ENCODE measurements at regions not wholly inside any gene's neighbourhood (a gene's known extent, or its start where the extent isn't known, plus 50 kb on each side); places are given as distances from the start of the nearest gene placed in this dataset.

DNA sequence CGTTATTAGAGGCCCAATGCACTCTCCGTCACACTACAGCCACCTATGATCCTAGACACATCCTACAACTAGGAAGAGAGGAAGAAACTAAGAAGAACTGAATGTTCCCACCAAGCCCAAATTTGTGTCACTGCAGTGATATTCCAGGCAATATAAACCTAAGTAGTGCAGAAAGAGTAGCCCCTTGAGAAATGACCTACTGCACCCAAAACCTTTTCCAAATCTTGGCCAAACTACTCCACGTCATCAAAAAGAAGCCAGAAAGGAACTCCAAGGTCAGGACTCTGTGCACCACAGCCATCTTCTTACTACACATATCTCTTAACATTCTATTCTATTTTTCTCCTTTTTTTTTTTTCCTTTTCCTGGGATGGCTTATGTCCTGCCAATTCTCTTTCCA lies 60.2 kb downstream of the ADAMTS1 start:
- ATAC-seq (ENCODE audit: low read depth in 2 of 2) (no peak), DNase-seq (no peak)
- Mint-ChIP-seq H3K36me3 (no peaks in the 10 kb centered on the region), H3K9me3 (peaks cover 0 to 8% (median 0%) of the 10 kb centered on the region in 7 donors), H3K4me3 (no peak overlapping the region), H3K27ac (no peak overlapping the region), H3K27me3 (no peaks in the 10 kb centered on the region), H3K4me1 (no peaks in the 10 kb centered on the region)
- Histone ChIP-seq H3K4me1 (ENCODE audit: control insufficient read depth, insufficient read depth, low read length, poor library complexity, severe bottlenecking) (no peaks in the 10 kb centered on the region), H3K27me3 (ENCODE audit: control insufficient read depth, insufficient read depth, low read length) (no peaks in the 10 kb centered on the region), H3K4me3 (ENCODE audit: low read depth, low read length) (no peak overlapping the region), H3K36me3 (ENCODE audit: control insufficient read depth, insufficient read depth, low read length) (no peaks in the 10 kb centered on the region), H3K9me3 (ENCODE audit: control insufficient read depth in 2 of 2, low read length in 2 of 2) (no peaks in the 10 kb centered on the region), H3K27ac (ENCODE audit: insufficient read depth, low read length, poor library complexity, severe bottlenecking) (no peak overlapping the region)

DNA sequence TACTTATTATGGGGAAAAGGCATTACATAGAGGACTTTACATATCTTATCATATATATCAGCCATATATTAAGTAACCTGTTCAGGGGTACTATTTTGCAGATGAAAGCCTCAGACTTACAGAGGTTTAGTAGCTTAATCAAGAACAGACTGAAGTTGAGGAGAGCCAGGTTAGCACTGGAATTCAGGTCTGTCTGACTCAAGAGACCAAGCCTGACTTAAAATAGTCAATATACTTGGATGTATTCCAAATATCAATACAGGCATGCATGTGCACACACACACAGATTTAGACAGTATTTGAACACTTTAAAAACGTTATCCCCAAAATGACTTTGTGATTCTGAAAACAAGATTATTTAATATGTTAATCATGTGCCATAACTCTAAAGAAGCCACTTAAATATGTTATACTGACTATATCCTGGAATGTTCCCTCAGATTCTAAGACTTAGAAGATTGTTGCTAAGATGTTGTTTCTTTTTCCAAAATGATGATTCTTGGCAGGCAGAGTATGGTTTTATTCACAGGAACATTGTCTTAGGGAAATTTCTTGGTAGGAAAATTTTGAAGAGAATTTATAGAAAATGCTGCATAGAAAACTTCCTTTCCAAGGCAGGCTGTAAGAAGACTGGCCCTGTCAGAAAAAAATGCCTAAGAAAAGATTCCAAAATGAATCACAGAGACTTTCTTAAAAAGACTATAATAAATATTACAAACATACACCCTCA lies 61.6 kb downstream of the ADAMTS1 start:
- H3K27me3 ChIP-seq (ENCODE audit: control insufficient read depth, insufficient read depth, low read length), result no peaks in the 10 kb centered on the region
- peaks cover 0 to 8% (median 0%) of the 10 kb centered on the region in 7 donors for H3K9me3 Mint-ChIP-seq
- DNase-seq (no peak), ATAC-seq (ENCODE audit: low read depth in 2 of 2) (no peak)
- no peaks in the 10 kb centered on the region for H3K27me3 Mint-ChIP-seq
- no peak overlapping the region for H3K4me3 ChIP-seq (ENCODE audit: low read depth, low read length)
- H3K9me3 ChIP-seq (ENCODE audit: control insufficient read depth in 2 of 2, low read length in 2 of 2), result no peaks in the 10 kb centered on the region
- no peak overlapping the region for H3K4me3 Mint-ChIP-seq
- H3K4me1 ChIP-seq (ENCODE audit: control insufficient read depth, insufficient read depth, low read length, poor library complexity, severe bottlenecking), result no peaks in the 10 kb centered on the region
- no peak overlapping the region for H3K27ac Mint-ChIP-seq
- no peak overlapping the region for H3K27ac ChIP-seq (ENCODE audit: insufficient read depth, low read length, poor library complexity, severe bottlenecking)
- H3K36me3 Mint-ChIP-seq, result no peaks in the 10 kb centered on the region
- no peaks in the 10 kb centered on the region for H3K36me3 ChIP-seq (ENCODE audit: control insufficient read depth, insufficient read depth, low read length)
- H3K4me1 Mint-ChIP-seq, result no peaks in the 10 kb centered on the region

- DNase-seq, result no peak
- Histone ChIP-seq H3K4me1 (ENCODE audit: control insufficient read depth, insufficient read depth, low read length, poor library complexity, severe bottlenecking) (no peaks in the 10 kb centered on the region), H3K4me3 (ENCODE audit: low read depth, low read length) (no peak overlapping the region)
These were observed 62.5 kb downstream of the ADAMTS1 start for GRCh38 chr21:26782747-26783146.

GRCh38 chr21:26782331-26782730 lies 62.9 kb downstream of the ADAMTS1 start:
- DNase-seq (no peak), ATAC-seq (ENCODE audit: low read depth in 2 of 2) (no peak)
- Mint-ChIP-seq H3K4me1 (no peaks in the 10 kb centered on the region), H3K4me3 (no peak overlapping the region), H3K36me3 (no peaks in the 10 kb centered on the region), H3K9me3 (peaks cover 0 to 8% (median 0%) of the 10 kb centered on the region in 7 donors), H3K27ac (no peak overlapping the region), H3K27me3 (no peaks in the 10 kb centered on the region)
- Histone ChIP-seq H3K4me3 (ENCODE audit: low read depth, low read length) (no peak overlapping the region), H3K9me3 (ENCODE audit: control insufficient read depth in 2 of 2, low read length in 2 of 2) (no peaks in the 10 kb centered on the region), H3K36me3 (ENCODE audit: control insufficient read depth, insufficient read depth, low read length) (no peaks in the 10 kb centered on the region), H3K27me3 (ENCODE audit: control insufficient read depth, insufficient read depth, low read length) (no peaks in the 10 kb centered on the region), H3K27ac (ENCODE audit: insufficient read depth, low read length, poor library complexity, severe bottlenecking) (no peak overlapping the region), H3K4me1 (ENCODE audit: control insufficient read depth, insufficient read depth, low read length, poor library complexity, severe bottlenecking) (no peaks in the 10 kb centered on the region)

More at GRCh38 chr21:26782747-26783146, 62.5 kb downstream of the ADAMTS1 start:
- Histone ChIP-seq H3K9me3 (ENCODE audit: control insufficient read depth in 2 of 2, low read length in 2 of 2) (no peaks in the 10 kb centered on the region), H3K27me3 (ENCODE audit: control insufficient read depth, insufficient read depth, low read length) (no peaks in the 10 kb centered on the region), H3K36me3 (ENCODE audit: control insufficient read depth, insufficient read depth, low read length) (no peaks in the 10 kb centered on the region), H3K27ac (ENCODE audit: insufficient read depth, low read length, poor library complexity, severe bottlenecking) (no peak overlapping the region)
- Mint-ChIP-seq H3K4me1 (no peaks in the 10 kb centered on the region), H3K27ac (no peak overlapping the region), H3K27me3 (no peaks in the 10 kb centered on the region), H3K4me3 (no peak overlapping the region), H3K36me3 (no peaks in the 10 kb centered on the region), H3K9me3 (peaks cover 0 to 8% (median 0%) of the 10 kb centered on the region in 7 donors)
- no peak for ATAC-seq (ENCODE audit: low read depth in 2 of 2)

- H3K27ac ChIP-seq (ENCODE audit: insufficient read depth, low read length, poor library complexity, severe bottlenecking), result no peak overlapping the region
- H3K9me3 ChIP-seq (ENCODE audit: control insufficient read depth in 2 of 2, low read length in 2 of 2), result no peaks in the 10 kb centered on the region
- no peaks in the 10 kb centered on the region for H3K27me3 ChIP-seq (ENCODE audit: control insufficient read depth, insufficient read depth, low read length)
- Mint-ChIP-seq H3K27ac (no peak overlapping the region), H3K27me3 (no peaks in the 10 kb centered on the region), H3K36me3 (no peaks in the 10 kb centered on the region), H3K4me3 (no peak overlapping the region), H3K9me3 (peaks cover 0 to 8% (median 0%) of the 10 kb centered on the region in 7 donors), H3K4me1 (no peaks in the 10 kb centered on the region)
- DNase-seq (no peak), ATAC-seq (ENCODE audit: low read depth in 2 of 2) (no peak)
- H3K4me3 ChIP-seq (ENCODE audit: low read depth, low read length), result no peak overlapping the region
- no peaks in the 10 kb centered on the region for H3K36me3 ChIP-seq (ENCODE audit: control insufficient read depth, insufficient read depth, low read length)
- H3K4me1 ChIP-seq (ENCODE audit: control insufficient read depth, insufficient read depth, low read length, poor library complexity, severe bottlenecking), result no peaks in the 10 kb centered on the region
These were observed 63.9 kb downstream of the ADAMTS1 start for GRCh38 chr21:26781331-26781730.

DNA sequence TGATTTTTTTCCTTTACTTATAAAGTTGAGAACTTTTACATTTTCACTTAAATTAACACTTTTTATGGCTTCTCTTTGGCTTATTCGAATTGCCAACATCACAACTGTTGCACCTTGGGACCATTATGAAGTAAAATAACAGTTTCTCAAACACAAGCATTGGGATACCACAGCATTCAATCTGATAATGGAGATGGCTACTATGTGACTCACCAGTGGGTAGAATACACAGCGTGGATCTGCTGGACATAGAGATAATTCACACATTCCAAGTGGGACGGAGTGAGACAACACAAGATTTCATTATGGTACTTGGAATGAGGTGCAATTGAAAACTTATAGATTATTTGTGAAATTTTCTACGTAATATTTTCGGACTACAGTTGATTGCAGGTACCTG lies 68.0 kb downstream of the ADAMTS1 start:
- no peaks in the 10 kb centered on the region for H3K27me3 ChIP-seq (ENCODE audit: control insufficient read depth, insufficient read depth, low read length)
- H3K4me3 Mint-ChIP-seq, result no peak overlapping the region
- no peak overlapping the region for H3K4me3 ChIP-seq (ENCODE audit: low read depth, low read length)
- H3K27ac ChIP-seq (ENCODE audit: insufficient read depth, low read length, poor library complexity, severe bottlenecking), result no peak overlapping the region
- no peaks in the 10 kb centered on the region for H3K9me3 ChIP-seq (ENCODE audit: control insufficient read depth in 2 of 2, low read length in 2 of 2)
- no peaks in the 10 kb centered on the region for H3K36me3 ChIP-seq (ENCODE audit: control insufficient read depth, insufficient read depth, low read length)
- H3K4me1 Mint-ChIP-seq, result no peaks in the 10 kb centered on the region
- H3K36me3 Mint-ChIP-seq, result no peaks in the 10 kb centered on the region
- H3K27me3 Mint-ChIP-seq, result no peaks in the 10 kb centered on the region
- no peak overlapping the region for H3K27ac Mint-ChIP-seq
- H3K4me1 ChIP-seq (ENCODE audit: control insufficient read depth, insufficient read depth, low read length, poor library complexity, severe bottlenecking), result no peaks in the 10 kb centered on the region
- ATAC-seq (ENCODE audit: low read depth in 2 of 2) (no peak), DNase-seq (no peak)
- H3K9me3 Mint-ChIP-seq, result peaks cover 0 to 8% (median 0%) of the 10 kb centered on the region in 7 donors

GRCh38 chr21:26776310-26777021 lies 68.7 kb downstream of the ADAMTS1 start:
- ATAC-seq (ENCODE audit: low read depth in 2 of 2) (no peak), DNase-seq (no peak)
- no peak overlapping the region for H3K27ac ChIP-seq (ENCODE audit: insufficient read depth, low read length, poor library complexity, severe bottlenecking)
- no peaks in the 10 kb centered on the region for H3K4me1 ChIP-seq (ENCODE audit: control insufficient read depth, insufficient read depth, low read length, poor library complexity, severe bottlenecking)
- H3K27me3 ChIP-seq (ENCODE audit: control insufficient read depth, insufficient read depth, low read length), result no peaks in the 10 kb centered on the region
- no peaks in the 10 kb centered on the region for H3K27me3 Mint-ChIP-seq
- no peaks in the 10 kb centered on the region for H3K36me3 Mint-ChIP-seq
- no peaks in the 10 kb centered on the region for H3K9me3 ChIP-seq (ENCODE audit: control insufficient read depth in 2 of 2, low read length in 2 of 2)
- no peak overlapping the region for H3K4me3 ChIP-seq (ENCODE audit: low read depth, low read length)
- no peak overlapping the region for H3K27ac Mint-ChIP-seq
- H3K36me3 ChIP-seq (ENCODE audit: control insufficient read depth, insufficient read depth, low read length), result no peaks in the 10 kb centered on the region
- no peak overlapping the region for H3K4me3 Mint-ChIP-seq
- no peaks in the 10 kb centered on the region for H3K4me1 Mint-ChIP-seq
- peaks cover 0 to 6% (median 0%) of the 10 kb centered on the region in 7 donors for H3K9me3 Mint-ChIP-seq

- no peak overlapping the region for H3K27ac ChIP-seq (ENCODE audit: insufficient read depth, low read length, poor library complexity, severe bottlenecking)
- ATAC-seq (ENCODE audit: low read depth in 2 of 2), result no peak
- H3K4me3 ChIP-seq (ENCODE audit: low read depth, low read length), result no peak overlapping the region
- no peaks in the 10 kb centered on the region for H3K4me1 Mint-ChIP-seq
- H3K36me3 Mint-ChIP-seq, result no peaks in the 10 kb centered on the region
- H3K4me3 Mint-ChIP-seq, result no peak overlapping the region
- H3K27me3 Mint-ChIP-seq, result no peaks in the 10 kb centered on the region
- peaks cover 0 to 3% (median 0%) of the 10 kb centered on the region in 7 donors for H3K9me3 Mint-ChIP-seq
- H3K9me3 ChIP-seq (ENCODE audit: control insufficient read depth in 2 of 2, low read length in 2 of 2), result no peaks in the 10 kb centered on the region
- DNase-seq, result no peak
- H3K36me3 ChIP-seq (ENCODE audit: control insufficient read depth, insufficient read depth, low read length), result no peaks in the 10 kb centered on the region
- no peaks in the 10 kb centered on the region for H3K4me1 ChIP-seq (ENCODE audit: control insufficient read depth, insufficient read depth, low read length, poor library complexity, severe bottlenecking)
- no peaks in the 10 kb centered on the region for H3K27me3 ChIP-seq (ENCODE audit: control insufficient read depth, insufficient read depth, low read length)
- H3K27ac Mint-ChIP-seq, result no peak overlapping the region
These were observed 72.2 kb downstream of the ADAMTS1 start for GRCh38 chr21:26773058-26773457.
